ENCODE measurements at regions not wholly inside any gene's neighbourhood (a gene's known extent, or its start where the extent isn't known, plus 50 kb on each side); places are given as distances from the start of the nearest gene placed in this dataset.

- TF ChIP-seq CTCF (IDR thresholded peaks at IDR 0.05) (peak in 1 of 4 experiments; percentile 20), POLR2A (IDR thresholded peaks at IDR 0.05) (peak; percentile 21 to 42)
Measured at GRCh38 chr9:693201-694091, 148.1 kb upstream of the DMRT1 start.
